K562 (cell line): ENCODE measurements at regions not wholly inside any gene's neighbourhood (a gene's known extent, or its start where the extent isn't known, plus 50 kb on each side); places are given as distances from the start of the nearest gene placed in this dataset.

Source experiments
- ATAC-seq: fragments of 200-7000 bp; cut with Tn5 transposase; 3 replicates; pipeline ENCODE4 v1.9.1; 2020; ENCODE audit warnings: moderate library complexity
- BruUV-seq: library from RNA; stranded (reverse); fragments of 400-500 nt; replicated peaks from 2 replicates; lab custom pipeline; 2021; lab: Mats Ljungman, UMichigan
- CTCF ChIA-PET: fragments of 300-600 bp; formaldehyde crosslinking; extraction: SDS; loops from one replicate; lab custom pipeline; 2021; ENCODE audit warnings: low intra/inter-chr PET ratio; lab: Yijun Ruan, JAX
- POLR2A ChIA-PET: fragments of 300-600, 350-650 bp; sonication (Branson Sonifier 250); formaldehyde crosslinking; extraction: SDS; loops from one replicate; lab custom pipeline; 2021; ENCODE audit warnings: antibody characterized with exemption, inconsistent platforms; lab: Yijun Ruan, JAX
- DNase-seq, 4 experiments: peaks; one replicate each; pipeline versions ENCODE4 v3.0.0 to v3.0.0-alpha.2; 2011 to 2018; ENCODE audit warnings: low spot score in 3 of 4, mixed read lengths in 3 of 4; ENCODE audit errors: extremely low read depth in 1 of 4
- FAIRE-seq: peaks from 2 replicates; lab custom pipeline; 2011; peaks lifted over from hg19 to GRCh38; lab: Jason Lieb, UNC
- H2AFZ ChIP-seq: 2 replicates; pipeline ENCODE4 v1.6.0; 2011; ENCODE audit warnings: low read depth, low read length, control low read depth, inconsistent platforms
- H3K27ac ChIP-seq: fragments of 200-600 bp; 3 replicates; pipeline ENCODE4 v1.8.0; 2011; ENCODE audit warnings: low read depth, mild to moderate bottlenecking, control low read depth, inconsistent platforms, low read length, moderate library complexity, mixed read lengths; ENCODE audit errors: extremely low read depth
- H3K27me3 ChIP-seq, 2 experiments: fragments of 300-600 bp in 1 of 2; 2 replicates in 1 of 2; 3 replicates in 1 of 2; pipeline versions ENCODE4 v1.6.0 to v1.8.0; 2011; ENCODE audit warnings: inconsistent platforms in 2 of 2, low read length in 2 of 2, mild to moderate bottlenecking in 1 of 2, mixed read lengths in 1 of 2, moderate library complexity in 1 of 2; ENCODE audit not compliant: control insufficient read depth in 2 of 2, insufficient read depth in 2 of 2
- H3K36me3 ChIP-seq: fragments of 300-600 bp; 3 replicates; pipeline ENCODE4 v1.8.0; 2011; ENCODE audit warnings: mild to moderate bottlenecking, low read length, inconsistent platforms; ENCODE audit not compliant: control insufficient read depth, insufficient read depth
- H3K4me1 ChIP-seq, 2 experiments: fragments of 200-600 bp in 1 of 2; replicated peaks in 1 of 2; 2 replicates in 1 of 2; 3 replicates in 1 of 2; pipeline versions ENCODE4 v1.5.1 to v1.8.0; 2011; ENCODE audit warnings: inconsistent platforms in 2 of 2, low read length in 2 of 2, mild to moderate bottlenecking in 1 of 2, mixed read lengths in 1 of 2, moderate library complexity in 1 of 2; ENCODE audit not compliant: control insufficient read depth in 2 of 2, insufficient read depth in 2 of 2
- H3K4me2 ChIP-seq: 2 replicates; pipeline ENCODE4 v1.6.1; 2011; ENCODE audit warnings: low read length, control low read depth, inconsistent platforms, mixed read lengths; ENCODE audit not compliant: insufficient read depth
- H3K4me3 ChIP-seq: fragments of 200-600 bp; sonication (generic), shearing (Covaris generic); 2 replicates; pipeline ENCODE4 v1.5.1; 2016; ENCODE audit warnings: control low read depth, inconsistent platforms
- H3K79me2 ChIP-seq: fragments of 200-600 bp; 3 replicates; pipeline ENCODE4 v1.8.0; 2011; ENCODE audit warnings: low read length, inconsistent platforms; ENCODE audit not compliant: control insufficient read depth, insufficient read depth
- H3K9ac ChIP-seq, 2 experiments: 2 replicates each; pipeline versions ENCODE4 v1.6.0 to v1.6.1; 2011; ENCODE audit warnings: low read depth in 2 of 2, low read length in 2 of 2, control low read depth in 1 of 2, inconsistent platforms in 1 of 2, mild to moderate bottlenecking in 1 of 2, mixed read lengths in 1 of 2; ENCODE audit not compliant: insufficient read depth in 1 of 2
- H3K9me1 ChIP-seq: one replicate; pipeline ENCODE4 v1.6.0; 2011; ENCODE audit warnings: inconsistent platforms, mild to moderate bottlenecking, low read length, moderate library complexity; ENCODE audit not compliant: control insufficient read depth, insufficient read depth
- H3K9me3 ChIP-seq: replicated peaks from 2 replicates; pipeline ENCODE4 v1.5.1; 2011; ENCODE audit warnings: low read depth, low read length, inconsistent platforms; ENCODE audit not compliant: control insufficient read depth, insufficient read depth
- H4K20me1 ChIP-seq: replicated peaks from 2 replicates; pipeline ENCODE4 v1.6.1; 2011; ENCODE audit warnings: low read length, inconsistent platforms, mixed read lengths; ENCODE audit not compliant: control insufficient read depth, insufficient read depth
- CHD2 ChIP-seq: IDR thresholded peaks from 2 replicates; pipeline ENCODE4 v1.6.1; 2011; ENCODE audit warnings: low read depth, low read length
- HDGF ChIP-seq: fragments of 450-650 bp; IDR thresholded peaks from 2 replicates; pipeline ENCODE4 v1.6.1; 2016
- HNRNPL ChIP-seq: fragments of 200-400 bp; formaldehyde crosslinking; IDR thresholded peaks from 2 replicates; pipeline ENCODE4 v1.6.1; 2017; ENCODE audit warnings: low read depth, mild to moderate bottlenecking, low read length
- NR1H2 ChIP-seq: sonication (generic); formaldehyde crosslinking; IDR thresholded peaks from 2 replicates; pipeline ENCODE4 v1.4.0; 2020; ENCODE audit warnings: mild to moderate bottlenecking, missing genetic modification reagents
- RFX5 ChIP-seq: IDR thresholded peaks from 2 replicates; pipeline ENCODE4 v1.6.1; 2011; ENCODE audit warnings: low read depth, mild to moderate bottlenecking, improper control_type of control experiment, low read length
- SMAD2 ChIP-seq: fragments of 150-350 bp; IDR thresholded peaks from 2 replicates; pipeline ENCODE4 v1.6.1; 2014; ENCODE audit warnings: low read depth, mild to moderate bottlenecking, low read length
- ZNF695 ChIP-seq: fragments of 450-650 bp; formaldehyde crosslinking; IDR thresholded peaks from 2 replicates; pipeline ENCODE4 v1.4.0; 2020; ENCODE audit warnings: mild to moderate bottlenecking, moderate library complexity
- WGBS: fragments of 100-300 bp; shearing (Covaris generic); methylation state at CpG from one replicate; pipeline ENCODE4 v1.1.6; 2016; ENCODE audit warnings: low coverage, mixed read lengths; ENCODE audit not compliant: insufficient coverage; ENCODE audit errors: missing lambda C conversion rate; 5-methylcytosine and 5-hydroxymethylcytosine counted together
- in situ Hi-C: fragments of 300-500 bp; cut with MboI; formaldehyde crosslinking; loops from 4 replicates; pipeline ENCODE4 v1.15.0; 2018; ENCODE audit warnings: inconsistent platforms, mixed read lengths
- intact Hi-C: fragments of 100-400 bp; cut with micrococcal nuclease; formaldehyde crosslinking; loops from 2 replicates; pipeline ENCODE4 v1.14.2; 2022
- TF ChIP-seq, protein P1 (sequence below): fragments of 450-650 bp; IDR thresholded peaks from 2 replicates; pipeline ENCODE4 v1.6.1; 2018; ENCODE audit not compliant: partially characterized antibody
- TF ChIP-seq, protein P2 (sequence below): fragments of 250-450 bp; sonication (Bioruptor Pico); IDR thresholded peaks from 2 replicates; pipeline ENCODE4 v1.4.0; 2020; ENCODE audit warnings: borderline replicate concordance
- TF ChIP-seq, protein P3 (sequence below): fragments of 200-400 bp; formaldehyde crosslinking; IDR thresholded peaks from 2 replicates; pipeline ENCODE4 v1.6.1; 2017; ENCODE audit warnings: mild to moderate bottlenecking, low read depth, low read length, moderate library complexity

DNA sequence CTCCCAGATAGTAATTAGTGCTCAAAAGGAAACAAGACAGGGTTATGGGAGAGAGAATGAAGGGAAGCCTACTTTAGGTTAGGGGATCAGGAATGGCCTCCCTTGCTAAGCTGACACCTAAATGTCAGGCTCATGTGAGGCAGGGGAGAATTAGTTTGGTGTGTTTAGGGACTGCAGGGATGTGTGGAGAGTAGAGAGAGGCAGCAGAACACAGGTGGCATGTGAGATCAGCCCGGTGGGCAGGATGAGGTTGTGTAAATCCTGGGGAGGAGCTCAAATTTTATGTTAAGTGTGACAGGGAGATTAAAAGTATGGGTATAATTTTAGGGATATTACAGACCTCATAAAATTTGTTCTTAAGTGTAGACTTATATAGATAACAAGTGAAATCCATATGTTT is 56.2 kb upstream of the ZNF438 start:
- Histone ChIP-seq H2AFZ (no peak overlapping the region), H3K4me3 (no peak overlapping the region), H3K9me1 (no peaks in the 10 kb centered on the region), H3K9me3 (no peaks in the 10 kb centered on the region), H3K9ac (no peak overlapping the region), H3K4me2 (no peak overlapping the region), H4K20me1 (no peaks in the 10 kb centered on the region), H3K36me3 (no peaks in the 10 kb centered on the region), H3K79me2 (no peaks in the 10 kb centered on the region), H3K27ac (no peak overlapping the region), H3K4me1 (no peaks in the 10 kb centered on the region; a peak in 1 of 5 replicates), H3K27me3 (no peaks in the 10 kb centered on the region; a peak in 1 of 5 replicates)
- WGBS, result 0% methylated on average over 1 of the region's 1 CpG
- ChIA-PET CTCF (no interaction called here), POLR2A (interaction anchor here (0.6 to 0.8 kb wide), 2 partner anchors 17 to 82 kb away, joined by 3 read pairs; no protein-coding TSS in a partner anchor)
- BruUV-seq, result no TSS peak
- ATAC-seq (no peak), FAIRE-seq (no peak), DNase-seq (no peak)
- intact Hi-C loops, result loop anchor here (10.0 kb wide), 1 partner anchor 303 kb away; no protein-coding TSS in a partner anchor
- in situ Hi-C loops, result no loop called here
- TF ChIP-seq, protein P1, sequence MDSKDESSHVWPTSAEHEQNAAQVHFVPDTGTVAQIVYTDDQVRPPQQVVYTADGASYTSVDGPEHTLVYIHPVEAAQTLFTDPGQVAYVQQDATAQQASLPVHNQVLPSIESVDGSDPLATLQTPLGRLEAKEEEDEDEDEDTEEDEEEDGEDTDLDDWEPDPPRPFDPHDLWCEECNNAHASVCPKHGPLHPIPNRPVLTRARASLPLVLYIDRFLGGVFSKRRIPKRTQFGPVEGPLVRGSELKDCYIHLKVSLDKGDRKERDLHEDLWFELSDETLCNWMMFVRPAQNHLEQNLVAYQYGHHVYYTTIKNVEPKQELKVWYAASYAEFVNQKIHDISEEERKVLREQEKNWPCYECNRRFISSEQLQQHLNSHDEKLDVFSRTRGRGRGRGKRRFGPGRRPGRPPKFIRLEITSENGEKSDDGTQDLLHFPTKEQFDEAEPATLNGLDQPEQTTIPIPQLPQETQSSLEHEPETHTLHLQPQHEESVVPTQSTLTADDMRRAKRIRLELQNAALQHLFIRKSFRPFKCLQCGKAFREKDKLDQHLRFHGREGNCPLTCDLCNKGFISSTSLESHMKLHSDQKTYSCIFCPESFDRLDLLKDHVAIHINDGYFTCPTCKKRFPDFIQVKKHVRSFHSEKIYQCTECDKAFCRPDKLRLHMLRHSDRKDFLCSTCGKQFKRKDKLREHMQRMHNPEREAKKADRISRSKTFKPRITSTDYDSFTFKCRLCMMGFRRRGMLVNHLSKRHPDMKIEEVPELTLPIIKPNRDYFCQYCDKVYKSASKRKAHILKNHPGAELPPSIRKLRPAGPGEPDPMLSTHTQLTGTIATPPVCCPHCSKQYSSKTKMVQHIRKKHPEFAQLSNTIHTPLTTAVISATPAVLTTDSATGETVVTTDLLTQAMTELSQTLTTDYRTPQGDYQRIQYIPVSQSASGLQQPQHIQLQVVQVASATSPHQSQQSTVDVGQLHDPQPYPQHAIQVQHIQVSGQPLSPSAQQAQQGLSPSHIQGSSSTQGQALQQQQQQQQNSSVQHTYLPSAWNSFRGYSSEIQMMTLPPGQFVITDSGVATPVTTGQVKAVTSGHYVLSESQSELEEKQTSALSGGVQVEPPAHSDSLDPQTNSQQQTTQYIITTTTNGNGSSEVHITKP, result no peak
- TF ChIP-seq SMAD2 (no peak), ZNF695 (CRISPR knock-in tag) (no peak), HDGF (no peak), NR1H2 (CRISPR knock-in tag) (no peak), RFX5 (no peak), CHD2 (no peak), HNRNPL (no peak)
- TF ChIP-seq, protein P2, sequence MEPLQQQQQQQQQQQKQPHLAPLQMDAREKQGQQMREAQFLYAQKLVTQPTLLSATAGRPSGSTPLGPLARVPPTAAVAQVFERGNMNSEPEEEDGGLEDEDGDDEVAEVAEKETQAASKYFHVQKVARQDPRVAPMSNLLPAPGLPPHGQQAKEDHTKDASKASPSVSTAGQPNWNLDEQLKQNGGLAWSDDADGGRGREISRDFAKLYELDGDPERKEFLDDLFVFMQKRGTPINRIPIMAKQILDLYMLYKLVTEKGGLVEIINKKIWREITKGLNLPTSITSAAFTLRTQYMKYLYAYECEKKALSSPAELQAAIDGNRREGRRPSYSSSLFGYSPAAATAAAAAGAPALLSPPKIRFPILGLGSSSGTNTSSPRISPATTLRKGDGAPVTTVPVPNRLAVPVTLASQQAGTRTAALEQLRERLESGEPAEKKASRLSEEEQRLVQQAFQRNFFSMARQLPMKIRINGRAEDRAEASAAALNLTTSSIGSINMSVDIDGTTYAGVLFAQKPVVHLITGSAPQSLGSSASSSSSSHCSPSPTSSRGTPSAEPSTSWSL (CRISPR knock-in tag), result no peak
- TF ChIP-seq, protein P3, sequence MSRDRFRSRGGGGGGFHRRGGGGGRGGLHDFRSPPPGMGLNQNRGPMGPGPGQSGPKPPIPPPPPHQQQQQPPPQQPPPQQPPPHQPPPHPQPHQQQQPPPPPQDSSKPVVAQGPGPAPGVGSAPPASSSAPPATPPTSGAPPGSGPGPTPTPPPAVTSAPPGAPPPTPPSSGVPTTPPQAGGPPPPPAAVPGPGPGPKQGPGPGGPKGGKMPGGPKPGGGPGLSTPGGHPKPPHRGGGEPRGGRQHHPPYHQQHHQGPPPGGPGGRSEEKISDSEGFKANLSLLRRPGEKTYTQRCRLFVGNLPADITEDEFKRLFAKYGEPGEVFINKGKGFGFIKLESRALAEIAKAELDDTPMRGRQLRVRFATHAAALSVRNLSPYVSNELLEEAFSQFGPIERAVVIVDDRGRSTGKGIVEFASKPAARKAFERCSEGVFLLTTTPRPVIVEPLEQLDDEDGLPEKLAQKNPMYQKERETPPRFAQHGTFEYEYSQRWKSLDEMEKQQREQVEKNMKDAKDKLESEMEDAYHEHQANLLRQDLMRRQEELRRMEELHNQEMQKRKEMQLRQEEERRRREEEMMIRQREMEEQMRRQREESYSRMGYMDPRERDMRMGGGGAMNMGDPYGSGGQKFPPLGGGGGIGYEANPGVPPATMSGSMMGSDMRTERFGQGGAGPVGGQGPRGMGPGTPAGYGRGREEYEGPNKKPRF, result no peak
